GM12875 (cell line): ENCODE measurements at regions not wholly inside any gene's neighbourhood (a gene's known extent, or its start where the extent isn't known, plus 50 kb on each side); places are given as distances from the start of the nearest gene placed in this dataset.

Experiments
- H3K4me3 ChIP-seq: one replicate; pipeline ENCODE4 v1.5.1; 2011; ENCODE audit warnings: low read depth, low read length, control low read depth
- CTCF ChIP-seq: IDR thresholded peaks from 2 replicates; pipeline ENCODE4 v1.5.1; 2011; ENCODE audit warnings: low read depth, mild to moderate bottlenecking, control low read depth, inconsistent platforms, low read length, moderate library complexity, borderline replicate concordance; ENCODE audit not compliant: insufficient read depth

DNA sequence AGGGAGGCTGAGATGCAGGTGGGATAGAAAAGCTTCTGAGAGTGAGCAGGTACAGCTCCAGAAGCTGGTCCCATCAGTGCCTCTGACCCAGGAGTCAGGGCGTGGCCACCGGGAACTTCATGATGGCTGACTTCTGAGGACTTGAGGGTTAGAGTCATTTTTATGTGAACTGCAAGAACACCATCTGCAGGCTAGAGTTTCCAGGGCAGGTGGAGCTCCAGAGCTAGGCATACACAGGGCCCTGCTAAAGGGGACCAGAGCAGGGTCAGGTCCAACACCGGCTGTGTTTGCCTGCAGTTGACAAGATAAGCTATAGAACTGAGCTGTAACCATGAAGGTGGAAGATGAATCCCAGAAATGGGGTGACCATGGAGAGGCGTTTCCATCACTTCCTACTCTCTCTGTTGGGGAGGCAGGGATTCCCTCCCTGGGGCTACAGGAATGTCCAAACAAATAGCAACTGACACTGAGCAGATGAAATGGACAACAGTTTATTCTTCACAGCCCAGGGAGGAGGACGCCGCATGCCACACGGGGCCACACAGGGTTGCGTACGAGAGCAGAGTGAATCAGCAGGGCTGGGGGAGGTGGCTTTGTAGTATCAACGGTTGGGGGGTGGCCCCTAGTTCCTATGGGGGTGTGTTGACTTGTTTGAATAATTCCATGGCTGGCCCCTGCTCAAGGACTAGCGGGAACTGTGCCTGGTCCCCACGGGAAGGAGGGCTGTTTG lies 77.6 kb upstream of the ZNF516 start:
- H3K4me3 ChIP-seq = no peak overlapping the region
- no peak for TF ChIP-seq CTCF

DNA sequence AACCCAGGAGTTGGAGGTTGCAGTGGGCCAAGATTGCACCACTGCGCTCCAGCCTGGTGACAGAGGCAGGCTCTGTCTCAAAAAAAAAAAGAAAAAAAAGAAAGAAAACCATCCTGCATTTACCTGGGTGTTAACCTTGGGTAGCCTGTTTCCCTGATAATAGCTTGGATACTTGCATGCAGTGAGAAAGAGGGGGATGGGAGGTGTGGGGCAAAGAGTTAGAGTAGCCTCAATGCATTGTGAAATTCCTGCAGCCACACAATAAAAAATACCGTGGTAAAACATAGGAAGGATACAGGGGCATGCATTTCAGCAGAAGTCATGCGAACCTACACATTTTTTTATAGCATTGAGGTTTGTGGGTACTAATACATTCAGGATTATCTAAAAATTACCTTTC lies 76.6 kb upstream of the ZNF516 start:
- H3K4me3 ChIP-seq = no peak overlapping the region
- no peak for TF ChIP-seq CTCF

DNA sequence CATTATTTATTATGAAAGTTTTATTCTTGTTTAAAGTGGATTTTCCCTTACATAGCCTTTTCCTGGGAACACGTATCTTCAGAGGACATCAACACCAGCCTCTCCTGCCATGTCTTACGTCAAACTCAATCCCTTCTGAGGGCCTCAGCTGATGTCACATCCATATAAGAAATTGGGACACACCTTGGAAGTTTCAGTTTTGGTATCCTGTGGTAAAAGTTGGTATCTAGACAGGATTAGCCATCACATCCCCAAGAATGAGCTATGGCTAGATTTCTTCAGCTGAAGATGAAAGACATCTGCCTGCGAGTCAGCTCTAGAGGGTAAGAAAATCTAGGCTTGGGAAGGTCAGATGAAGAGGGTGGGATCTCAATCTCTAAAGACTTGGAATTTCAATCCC lies 75.8 kb upstream of the ZNF516 start:
- H3K4me3 ChIP-seq = no peak overlapping the region
- TF ChIP-seq CTCF = no peak

- no peak for TF ChIP-seq CTCF
- no peak overlapping the region for H3K4me3 ChIP-seq
Observed at GRCh38 chr18:76569644-76570419, 74.8 kb upstream of the ZNF516 start.

DNA sequence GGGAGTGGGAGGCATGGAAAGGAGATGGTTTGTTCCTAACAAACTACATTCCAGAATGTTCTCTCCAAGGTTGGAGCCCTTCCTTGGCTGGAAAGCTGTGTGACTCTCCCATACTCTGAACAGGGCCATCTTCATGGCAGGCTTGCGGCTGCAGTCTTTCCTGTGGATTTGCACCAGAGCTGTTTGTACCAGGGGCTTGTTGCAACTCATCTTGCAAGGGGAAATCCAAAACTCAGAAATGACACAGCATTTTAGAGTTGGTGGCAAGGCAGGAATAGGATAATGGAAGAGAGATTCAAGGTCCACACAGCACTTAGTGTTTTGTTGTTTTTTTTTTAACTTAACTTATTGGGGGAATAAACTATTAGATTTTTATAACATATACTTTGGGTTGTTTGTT lies 73.7 kb upstream of the ZNF516 start:
- TF ChIP-seq CTCF = no peak
- no peak overlapping the region for H3K4me3 ChIP-seq

- no peak overlapping the region for H3K4me3 ChIP-seq
- TF ChIP-seq CTCF = no peak
Observed at GRCh38 chr18:76567835-76568445, 72.9 kb upstream of the ZNF516 start.
